ENCODE measurements at regions not wholly inside any gene's neighbourhood (a gene's known extent, or its start where the extent isn't known, plus 50 kb on each side); places are given as distances from the start of the nearest gene placed in this dataset.
"Not testable (repeated sequence)": the region's sequence is repeated elsewhere in the genome, so short reads cannot be mapped to it uniquely, and the experiment has no call there.

DNA sequence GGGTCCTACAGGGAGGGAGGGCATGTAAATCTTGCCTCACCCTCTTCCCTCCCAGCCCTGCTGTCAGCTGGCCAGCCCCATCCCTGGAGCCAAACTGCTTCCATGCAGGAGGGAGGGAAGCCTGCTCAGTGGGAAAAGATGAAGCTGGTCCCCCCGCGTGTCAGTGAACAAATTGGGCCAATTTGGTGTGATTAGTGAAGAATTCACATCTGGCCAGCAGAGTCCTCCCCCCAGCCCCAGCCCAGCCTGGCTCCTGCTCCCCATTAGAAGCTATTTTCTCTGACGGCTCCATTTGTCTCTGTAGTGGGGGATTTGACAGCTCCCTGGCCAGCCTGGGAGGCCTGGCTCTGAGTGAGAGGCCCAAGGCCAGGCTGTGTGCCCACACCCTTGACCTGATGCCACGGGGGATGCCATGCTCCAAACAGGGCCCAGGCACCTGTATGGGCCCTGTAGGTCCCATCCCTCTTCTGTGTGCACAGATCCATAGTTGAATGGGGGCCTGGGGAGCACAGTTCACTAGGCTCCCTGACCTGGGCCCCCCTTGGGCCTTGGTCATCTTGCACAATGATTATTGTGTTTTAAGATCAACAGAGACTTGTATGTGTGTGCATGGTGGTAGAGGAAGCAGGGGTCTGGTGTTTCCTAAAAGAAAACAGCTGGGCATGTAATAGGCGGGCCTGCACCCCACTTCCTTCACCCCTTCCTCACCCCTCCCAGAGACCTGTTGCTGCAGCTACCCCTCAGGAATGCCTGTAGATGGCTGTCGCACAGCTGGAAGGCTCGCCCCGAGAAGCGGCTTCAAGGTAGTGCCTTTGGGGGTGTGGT, 50.7 kb upstream of the TAC4 start:
- DNase-seq, result no peak

GRCh38 chr17:49899191-49899485, 51.3 kb upstream of the TAC4 start:
- DNase-seq, result no peak

- no peak for DNase-seq
Measured at GRCh38 chr17:49899588-49899987, 51.7 kb upstream of the TAC4 start.

GRCh38 chr17:49900801-49901200, 52.9 kb upstream of the TAC4 start:
- not testable (repeated sequence) for DNase-seq

DNA sequence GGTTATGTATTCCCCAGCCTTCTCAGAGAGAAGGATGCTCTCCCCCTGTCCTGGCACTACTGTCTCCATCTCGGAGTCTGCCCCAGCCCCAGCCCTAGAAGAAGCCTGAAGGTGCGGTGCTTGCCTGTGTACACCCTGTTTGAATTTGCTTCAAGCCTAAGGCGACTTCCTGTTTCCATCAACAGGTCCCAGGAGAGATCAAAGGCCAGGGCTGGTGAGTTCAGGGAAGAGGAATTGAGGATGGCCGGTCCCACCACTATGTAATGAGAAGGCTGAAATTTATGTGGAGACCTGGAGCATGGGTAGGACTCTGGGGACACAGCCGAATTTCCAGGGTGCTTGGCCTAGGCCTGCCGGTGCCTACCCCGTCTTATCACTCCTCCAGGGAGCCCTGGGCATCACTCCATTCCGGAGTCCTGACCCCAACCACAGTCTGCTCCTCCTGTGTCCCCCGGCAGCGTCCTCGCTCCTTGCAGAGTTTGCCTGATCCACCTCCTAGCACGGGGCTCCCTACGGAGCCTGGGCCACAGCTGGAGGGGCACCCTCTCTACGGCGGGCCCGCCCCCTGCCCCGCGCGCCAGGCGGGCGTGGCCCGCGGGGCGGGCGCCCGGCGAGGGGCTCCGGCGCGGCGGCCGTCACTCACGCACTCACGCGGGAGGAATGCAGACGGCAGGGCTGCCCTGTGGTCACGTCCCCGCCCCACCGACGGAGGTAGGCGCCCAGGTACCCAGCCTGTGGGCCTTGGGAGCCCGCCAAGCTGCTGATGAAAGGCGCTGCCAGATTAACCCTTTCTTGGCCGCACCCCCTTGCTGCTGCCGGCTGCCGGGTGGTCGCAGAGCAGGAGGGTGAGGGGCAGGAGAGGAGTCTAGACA, 53.8 kb upstream of the TAC4 start:
- DNase-seq, result peak; percentile 26

- DNase-seq, result no peak
Measured at GRCh38 chr17:49903523-49903922, 55.7 kb upstream of the TAC4 start.

- DNase-seq, result no peak
Measured at GRCh38 chr17:49904893-49905292, 57.0 kb upstream of the TAC4 start.

GRCh38 chr17:49906531-49907136, 58.8 kb upstream of the TAC4 start:
- DNase-seq, result no peak

- DNase-seq, result no peak
Measured at GRCh38 chr17:49907279-49907678, 59.4 kb upstream of the TAC4 start.

DNA sequence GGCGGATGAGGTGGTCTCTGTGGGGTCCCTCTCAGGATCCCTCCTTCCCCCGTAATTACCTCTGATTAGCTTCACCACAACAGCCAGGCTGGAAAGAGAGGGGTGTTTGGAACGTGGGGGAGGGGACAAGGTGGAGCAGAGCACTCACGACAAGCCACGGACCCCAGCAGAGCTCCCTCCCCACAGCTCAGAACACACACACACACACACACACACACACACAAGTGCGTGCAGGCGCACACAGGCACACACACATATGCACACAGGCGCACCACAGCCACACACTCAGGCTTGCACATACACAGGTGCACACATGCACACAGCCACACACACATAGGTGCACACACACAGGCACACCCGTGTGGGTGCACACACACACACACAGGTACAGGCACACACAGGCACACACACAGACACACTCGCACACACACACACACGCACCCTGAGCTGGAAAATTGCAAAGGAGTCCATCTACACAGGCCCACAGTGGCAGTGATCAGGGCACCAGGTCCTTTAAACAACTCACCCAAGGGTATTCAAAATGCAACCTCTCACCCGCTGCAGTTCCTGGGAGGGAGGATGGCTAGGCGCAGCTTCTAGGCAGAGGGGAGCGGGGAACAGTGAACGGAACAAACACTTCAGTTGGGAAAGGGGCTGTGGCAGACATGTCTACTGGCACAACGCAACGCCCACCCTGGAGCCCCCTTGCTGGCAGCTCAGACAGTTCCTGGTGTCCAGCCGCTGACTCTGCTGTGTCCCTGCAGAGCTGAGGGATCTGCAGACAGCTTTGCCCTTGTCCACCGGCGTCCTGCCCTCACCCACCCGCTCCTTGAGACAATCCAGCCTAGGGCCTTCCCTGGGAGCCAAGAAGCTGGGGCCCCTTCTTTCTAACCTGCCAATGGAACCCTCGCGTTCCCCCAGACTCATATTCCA, 59.9 kb upstream of the DLX4 start:
- no peak for DNase-seq

DNA sequence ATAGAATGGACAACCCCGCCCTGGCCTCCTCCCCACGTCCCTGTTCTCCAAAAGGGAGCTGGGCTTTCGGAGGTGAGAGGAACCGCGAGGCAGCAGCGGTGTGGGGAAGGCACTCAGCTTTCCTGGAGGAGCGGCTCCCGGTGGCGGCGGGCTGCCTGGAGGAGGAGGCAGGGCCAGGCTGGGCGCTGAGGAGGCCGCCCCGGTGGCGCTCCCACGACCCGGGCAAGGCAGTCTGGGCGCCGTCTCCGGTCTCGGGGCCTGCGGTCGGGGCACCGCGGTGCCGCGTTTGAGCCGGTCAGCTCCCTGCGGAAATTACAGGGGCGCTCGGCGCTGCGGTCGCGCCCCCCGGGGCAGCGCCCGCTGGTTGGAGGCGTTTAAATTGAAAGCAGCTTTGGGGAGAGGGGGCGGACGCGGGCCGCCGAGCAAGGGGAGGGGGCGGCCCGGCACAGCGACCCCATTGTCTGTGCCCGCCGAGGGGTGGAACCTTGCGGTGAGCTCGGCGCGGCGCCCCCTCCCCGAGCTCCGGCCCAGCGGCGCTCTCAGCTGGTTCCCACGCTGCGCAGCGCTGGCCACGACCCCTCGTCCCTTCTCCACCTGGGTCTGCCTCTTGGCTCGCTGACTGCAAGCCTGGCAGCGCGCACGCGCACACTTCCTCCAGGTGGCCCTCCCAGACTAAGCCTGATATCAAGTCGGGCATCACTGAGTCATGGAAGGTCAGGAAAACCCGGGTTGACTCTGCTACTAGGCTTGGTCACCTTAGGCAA, 58.7 kb upstream of the DLX4 start:
- no peak for DNase-seq

- no peak for DNase-seq
Measured at GRCh38 chr17:49910858-49911204, 58.2 kb upstream of the DLX4 start.

- DNase-seq, result no peak
Measured at GRCh38 chr17:49911719-49912118, 57.3 kb upstream of the DLX4 start.

- DNase-seq, result no peak
Measured at GRCh38 chr17:49913226-49914095, 55.5 kb upstream of the DLX4 start.

- peak; percentile 35 for DNase-seq
Measured at GRCh38 chr17:49914096-49914490, 54.9 kb upstream of the DLX4 start.

DNA sequence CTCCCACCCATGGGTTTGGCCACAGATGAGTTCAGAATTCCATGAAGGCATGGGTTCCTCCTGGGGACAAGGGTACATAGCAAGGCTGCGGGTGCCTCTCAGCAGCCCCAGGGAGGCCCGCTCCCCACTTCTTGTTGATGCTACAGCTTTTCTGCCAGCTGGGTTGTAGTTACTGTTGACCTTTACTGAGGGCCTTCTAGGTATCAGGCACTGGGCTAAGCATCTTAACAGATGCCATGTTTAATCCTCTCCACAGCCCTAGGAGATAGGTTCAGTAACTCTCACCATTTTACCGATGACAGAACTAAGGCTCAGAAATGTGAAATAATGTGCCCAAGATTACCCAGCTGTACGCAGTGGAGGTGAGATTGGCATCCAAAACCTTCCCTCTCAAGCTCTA, 54.3 kb upstream of the DLX4 start:
- no peak for DNase-seq

GRCh38 chr17:49915260-49915659, 53.7 kb upstream of the DLX4 start:
- DNase-seq, result no peak

DNA sequence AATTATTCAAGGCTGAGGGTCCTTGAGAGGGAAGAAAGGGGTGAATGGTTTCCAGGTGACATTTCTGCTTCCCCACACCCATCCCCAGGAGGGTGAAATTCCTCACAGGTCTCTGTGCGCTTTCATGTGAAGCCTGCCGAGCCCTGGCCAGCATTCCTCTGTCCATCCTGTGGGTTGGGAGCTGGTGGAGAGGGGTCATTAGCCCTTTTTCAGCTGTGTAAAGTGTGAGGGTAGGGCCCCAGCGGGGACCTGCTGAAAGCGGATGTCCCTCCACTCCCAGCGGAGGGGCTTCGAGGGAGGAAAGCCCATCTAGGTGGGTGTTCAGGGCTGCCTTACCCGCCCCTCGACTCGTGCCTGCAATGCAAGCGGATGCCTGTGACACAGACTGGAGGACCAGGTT, 53.3 kb upstream of the DLX4 start:
- no peak for DNase-seq

DNA sequence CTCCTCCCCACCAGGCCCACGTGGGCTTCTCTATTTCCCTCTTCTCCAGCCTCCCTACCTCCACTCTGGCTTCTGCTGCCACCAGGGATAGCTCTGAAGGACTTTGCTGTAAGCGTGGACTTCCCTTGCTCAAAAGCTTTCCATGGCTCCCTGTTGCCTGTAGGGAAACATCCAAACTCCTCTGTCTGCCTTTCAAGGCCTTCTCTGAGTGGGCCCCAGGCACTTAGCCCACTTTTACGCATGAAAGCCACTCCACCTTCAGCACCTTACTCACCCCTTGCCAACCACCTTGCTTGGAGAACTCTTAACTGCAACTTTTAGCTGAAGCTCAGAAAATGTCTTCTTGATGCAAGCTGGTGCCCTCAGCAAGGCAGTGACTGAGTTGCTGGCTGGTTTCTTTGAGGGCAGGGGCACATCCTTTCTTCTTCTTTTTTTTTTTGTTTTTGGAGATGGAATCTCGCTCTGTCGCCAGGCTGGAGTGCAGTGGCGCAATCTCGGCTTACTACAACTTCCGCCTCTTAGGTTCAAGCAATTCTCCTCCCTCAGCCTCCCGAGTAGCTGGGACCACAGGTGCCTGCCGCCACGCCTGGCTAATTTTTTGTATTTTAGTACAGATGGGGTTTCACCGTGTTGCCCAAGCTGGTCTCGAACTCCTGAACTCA, 52.0 kb upstream of the DLX4 start:
- DNase-seq, result peak; percentile 7

DNA sequence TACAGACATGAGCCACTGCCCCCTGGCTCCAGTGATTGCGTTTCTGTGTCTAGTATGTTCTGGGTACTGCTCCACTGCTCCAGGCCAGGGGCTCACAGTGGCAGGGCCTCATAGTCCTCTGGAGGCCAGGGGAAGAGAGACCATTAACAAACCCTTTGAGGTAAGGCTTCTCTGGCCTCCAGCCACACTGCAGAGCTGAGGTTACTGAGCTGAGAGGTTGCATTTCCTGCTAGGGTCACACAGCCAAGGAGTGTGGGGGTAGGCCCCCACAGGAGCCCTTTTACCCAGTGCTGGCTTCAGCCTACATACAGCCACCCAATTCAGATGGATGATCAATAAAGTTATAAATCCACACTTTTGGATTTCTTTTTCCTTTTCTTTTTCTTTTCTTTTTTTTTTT, 50.4 kb upstream of the DLX4 start:
- no peak for DNase-seq
